Osteoblast (primary cell): ENCODE measurements at regions not wholly inside any gene's neighbourhood (a gene's known extent, or its start where the extent isn't known, plus 50 kb on each side); places are given as distances from the start of the nearest gene placed in this dataset.

Source experiments
- DNase-seq: peaks from one replicate; pipeline ENCODE4 v3.0.0; 2011; ENCODE audit warnings: low spot score, mixed read lengths; ENCODE audit not compliant: insufficient read length; ENCODE audit errors: missing footprints
- H2AFZ ChIP-seq: 2 replicates; pipeline ENCODE4 v1.6.0; 2011; ENCODE audit warnings: mild to moderate bottlenecking, low read length
- H3K27ac ChIP-seq: 2 replicates; pipeline ENCODE4 v1.5.1; 2011; ENCODE audit warnings: mild to moderate bottlenecking, low read depth, low read length, moderate library complexity
- H3K27me3 ChIP-seq: 2 replicates; pipeline ENCODE4 v1.6.0; 2012; ENCODE audit warnings: mild to moderate bottlenecking, control low read depth, inconsistent platforms, low read length, moderate library complexity; ENCODE audit not compliant: insufficient read depth
- H3K36me3 ChIP-seq: 2 replicates; pipeline ENCODE4 v1.5.1; 2011; ENCODE audit warnings: mild to moderate bottlenecking, low read length, control low read depth, moderate library complexity; ENCODE audit not compliant: insufficient read depth
- H3K4me1 ChIP-seq: 2 replicates; pipeline ENCODE4 v1.5.1; 2011; ENCODE audit warnings: mild to moderate bottlenecking, low read length, control low read depth, moderate library complexity; ENCODE audit not compliant: insufficient read depth
- H3K4me2 ChIP-seq: 2 replicates; pipeline ENCODE4 v1.6.0; 2011; ENCODE audit warnings: mild to moderate bottlenecking, low read length; ENCODE audit not compliant: insufficient read depth
- H3K4me3 ChIP-seq: fragments of 200-600 bp; sonication (generic); 3 replicates; pipeline ENCODE4 v1.5.1; 2012; ENCODE audit warnings: mild to moderate bottlenecking, low read length, inconsistent platforms; ENCODE audit not compliant: insufficient read depth
- H3K79me2 ChIP-seq: 2 replicates; pipeline ENCODE4 v1.6.0; 2012; ENCODE audit warnings: mild to moderate bottlenecking, low read length, control low read depth, inconsistent platforms; ENCODE audit not compliant: insufficient read depth
- H3K9me3 ChIP-seq: 2 replicates; pipeline ENCODE4 v1.5.1; 2011; ENCODE audit warnings: low read depth, low read length, control low read depth
- H4K20me1 ChIP-seq: 2 replicates; pipeline ENCODE4 v1.6.0; 2012; ENCODE audit warnings: mild to moderate bottlenecking, low read length, control low read depth; ENCODE audit not compliant: insufficient read depth
- TF ChIP-seq, protein P1 (sequence below): IDR thresholded peaks from 2 replicates; pipeline ENCODE4 v1.5.1; 2011; ENCODE audit warnings: mild to moderate bottlenecking, low read depth, low read length, moderate library complexity; ENCODE audit errors: extremely low read depth

DNA sequence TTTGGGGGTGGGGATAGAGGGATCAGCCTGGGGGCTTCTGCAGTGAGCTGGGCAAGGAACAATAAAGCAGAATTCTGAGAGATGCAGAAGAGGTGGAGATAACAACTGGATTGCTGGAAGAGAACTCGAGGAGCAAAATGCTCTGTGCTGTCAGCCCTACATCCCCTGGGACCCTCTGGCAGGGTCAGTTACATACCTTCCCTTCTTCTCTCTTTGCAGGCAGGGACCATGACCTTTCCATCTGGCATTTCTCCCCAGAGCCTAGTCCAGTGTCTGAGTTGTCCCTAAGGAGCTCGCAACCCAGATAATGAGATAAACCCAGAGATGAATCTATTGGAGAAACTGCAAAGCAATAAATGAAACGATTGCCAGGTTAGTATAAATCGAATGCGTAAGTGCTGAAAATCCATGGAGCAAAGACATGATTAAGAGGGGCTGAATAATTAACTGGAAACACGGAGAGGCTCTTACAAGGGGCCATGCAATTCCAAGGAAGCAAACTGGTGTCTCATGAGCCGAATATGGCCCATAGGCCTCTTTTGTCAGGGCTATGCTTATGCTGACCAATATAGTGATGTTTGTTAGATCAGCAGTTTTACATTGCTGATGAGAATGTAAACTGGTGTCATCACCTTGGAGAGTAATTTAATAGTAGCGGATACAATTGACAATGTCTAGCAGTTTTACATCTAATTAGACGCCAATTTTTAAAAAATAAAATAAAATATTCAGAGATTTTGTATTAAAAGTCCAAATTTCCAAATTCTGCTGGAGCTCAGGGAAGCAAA is 129.4 kb upstream of the IRX5 start:
- no peaks in the 10 kb centered on the region for H4K20me1 ChIP-seq
- H3K4me2 ChIP-seq, result no peak overlapping the region
- no peak for DNase-seq
- H3K79me2 ChIP-seq, result no peaks in the 10 kb centered on the region
- H3K4me3 ChIP-seq, result no peak overlapping the region
- H3K9me3 ChIP-seq, result no peaks in the 10 kb centered on the region
- H3K36me3 ChIP-seq, result no peaks in the 10 kb centered on the region
- no peaks in the 10 kb centered on the region for H3K4me1 ChIP-seq
- H3K27ac ChIP-seq, result no peak overlapping the region
- no peak overlapping the region for H2AFZ ChIP-seq
- H3K27me3 ChIP-seq, result no peaks in the 10 kb centered on the region
- TF ChIP-seq, protein P1, sequence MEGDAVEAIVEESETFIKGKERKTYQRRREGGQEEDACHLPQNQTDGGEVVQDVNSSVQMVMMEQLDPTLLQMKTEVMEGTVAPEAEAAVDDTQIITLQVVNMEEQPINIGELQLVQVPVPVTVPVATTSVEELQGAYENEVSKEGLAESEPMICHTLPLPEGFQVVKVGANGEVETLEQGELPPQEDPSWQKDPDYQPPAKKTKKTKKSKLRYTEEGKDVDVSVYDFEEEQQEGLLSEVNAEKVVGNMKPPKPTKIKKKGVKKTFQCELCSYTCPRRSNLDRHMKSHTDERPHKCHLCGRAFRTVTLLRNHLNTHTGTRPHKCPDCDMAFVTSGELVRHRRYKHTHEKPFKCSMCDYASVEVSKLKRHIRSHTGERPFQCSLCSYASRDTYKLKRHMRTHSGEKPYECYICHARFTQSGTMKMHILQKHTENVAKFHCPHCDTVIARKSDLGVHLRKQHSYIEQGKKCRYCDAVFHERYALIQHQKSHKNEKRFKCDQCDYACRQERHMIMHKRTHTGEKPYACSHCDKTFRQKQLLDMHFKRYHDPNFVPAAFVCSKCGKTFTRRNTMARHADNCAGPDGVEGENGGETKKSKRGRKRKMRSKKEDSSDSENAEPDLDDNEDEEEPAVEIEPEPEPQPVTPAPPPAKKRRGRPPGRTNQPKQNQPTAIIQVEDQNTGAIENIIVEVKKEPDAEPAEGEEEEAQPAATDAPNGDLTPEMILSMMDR, result no peak

DNA sequence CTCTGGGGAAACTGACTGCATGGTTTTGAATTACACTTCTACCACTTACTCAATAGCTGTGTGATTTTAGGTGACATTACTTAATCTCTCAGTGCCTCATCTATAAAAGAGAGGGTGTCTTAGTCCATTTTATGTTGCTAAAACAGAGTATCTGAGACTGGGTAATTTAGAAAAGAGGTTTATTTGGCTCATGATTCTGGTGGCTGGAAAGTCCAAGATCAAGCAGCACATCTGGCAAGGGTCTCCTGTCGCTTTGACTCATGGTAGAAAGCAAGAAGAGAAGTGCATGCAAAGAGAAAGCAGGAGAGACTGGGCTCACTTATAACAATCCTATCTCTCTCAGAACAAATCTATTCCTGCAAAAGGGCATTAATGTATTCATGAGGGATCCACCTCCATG is 132.4 kb upstream of the IRX5 start:
- TF ChIP-seq, protein P1, result no peak
- no peaks in the 10 kb centered on the region for H3K4me1 ChIP-seq
- no peaks in the 10 kb centered on the region for H3K27me3 ChIP-seq
- no peak for DNase-seq
- H3K36me3 ChIP-seq, result no peaks in the 10 kb centered on the region
- no peak overlapping the region for H2AFZ ChIP-seq
- no peak overlapping the region for H3K4me3 ChIP-seq
- H3K79me2 ChIP-seq, result no peaks in the 10 kb centered on the region
- no peak overlapping the region for H3K4me2 ChIP-seq
- no peaks in the 10 kb centered on the region for H3K9me3 ChIP-seq
- no peak overlapping the region for H3K27ac ChIP-seq
- H4K20me1 ChIP-seq, result no peaks in the 10 kb centered on the region

DNA sequence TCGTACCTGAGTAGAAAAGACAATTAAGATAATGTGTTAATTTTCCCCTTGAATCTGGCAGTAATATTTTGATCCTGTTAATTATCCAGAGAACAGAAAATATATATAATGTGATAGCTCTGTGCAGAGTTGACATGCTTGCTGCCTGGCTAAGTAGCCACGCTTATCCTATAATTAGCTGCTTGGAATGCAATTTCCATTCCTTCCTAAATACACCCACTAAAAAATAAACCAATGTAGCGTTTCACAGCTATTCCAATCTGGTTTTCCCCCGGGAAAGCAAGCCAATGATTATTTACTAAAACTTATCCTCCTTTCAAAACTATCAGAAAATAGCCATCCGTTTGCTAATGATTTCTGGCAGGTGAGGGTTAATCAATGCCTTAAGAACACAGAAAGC is 134.5 kb upstream of the IRX5 start:
- TF ChIP-seq, protein P1, result no peak
- H2AFZ ChIP-seq, result no peak overlapping the region
- no peak overlapping the region for H3K4me2 ChIP-seq
- no peaks in the 10 kb centered on the region for H3K27me3 ChIP-seq
- H4K20me1 ChIP-seq, result no peaks in the 10 kb centered on the region
- no peaks in the 10 kb centered on the region for H3K4me1 ChIP-seq
- no peak overlapping the region for H3K4me3 ChIP-seq
- H3K36me3 ChIP-seq, result no peaks in the 10 kb centered on the region
- H3K9me3 ChIP-seq, result no peaks in the 10 kb centered on the region
- DNase-seq, result no peak
- no peak overlapping the region for H3K27ac ChIP-seq
- H3K79me2 ChIP-seq, result no peaks in the 10 kb centered on the region

DNA sequence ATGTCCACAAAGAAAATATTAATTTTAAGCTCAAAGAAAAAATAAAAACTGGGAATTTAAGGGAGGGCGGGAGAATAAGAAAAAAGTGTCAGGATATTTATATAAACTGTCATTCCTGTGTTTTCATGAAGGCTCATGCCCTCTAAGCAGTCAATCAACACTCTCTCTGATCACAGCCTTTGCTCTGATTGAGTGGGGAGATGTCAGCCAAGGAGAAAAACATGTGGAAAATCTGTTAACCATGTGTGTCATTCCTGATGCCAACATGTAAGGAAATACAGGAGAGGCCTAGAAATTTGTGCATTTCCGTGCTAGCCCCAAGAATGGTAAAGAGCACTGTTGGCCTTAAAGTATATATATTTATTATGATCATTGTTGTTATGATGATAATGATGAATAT is 137.9 kb upstream of the IRX5 start:
- no peak for DNase-seq
- Histone ChIP-seq H3K36me3 (no peaks in the 10 kb centered on the region), H3K4me2 (no peak overlapping the region), H4K20me1 (no peaks in the 10 kb centered on the region), H3K9me3 (no peaks in the 10 kb centered on the region), H3K79me2 (no peaks in the 10 kb centered on the region), H3K4me1 (no peaks in the 10 kb centered on the region), H3K27ac (no peak overlapping the region), H3K4me3 (no peak overlapping the region), H2AFZ (no peak overlapping the region), H3K27me3 (no peaks in the 10 kb centered on the region)
- TF ChIP-seq, protein P1, result no peak
